Tibial artery (tissue), 4 donors: ENCODE measurements at regions not wholly inside any gene's neighbourhood (a gene's known extent, or its start where the extent isn't known, plus 50 kb on each side); places are given as distances from the start of the nearest gene placed in this dataset.
A peak's percentile ranks its signal among the peaks of the same experiment; 100 is the strongest.
"Not testable (repeated sequence)": the region's sequence is repeated elsewhere in the genome, so short reads cannot be mapped to it uniquely, and the experiment has no call there.

ENCODE experiments used
- DNase-seq, 2 donors: peaks; one replicate each; pipeline ENCODE4 v3.0.0-alpha.2; 2019
- H3K27ac ChIP-seq, 2 donors: fragments of 200-600 bp; sonication (generic) in 1 of 2; 1 replicate in 1 of 2; 2 replicates in 1 of 2; pipeline ENCODE4 v1.5.1; 2018 to 2019; ENCODE audit warnings: mild to moderate bottlenecking in 1 of 2
- H3K27me3 ChIP-seq, 2 donors: fragments of 200-600 bp; sonication (generic) in 1 of 2; one replicate each; pipeline versions ENCODE4 v1.5.1 to v1.6.0; 2016 to 2019
- H3K36me3 ChIP-seq, 3 donors: fragments of 200-600 bp; sonication (generic) in 2 of 3; one replicate each; pipeline ENCODE4 v1.5.1; 2016 to 2019; ENCODE audit warnings: mild to moderate bottlenecking in 2 of 3
- H3K4me1 ChIP-seq, 4 donors: fragments of 200-600 bp; sonication (generic) in 2 of 4; 1 replicate in 3 of 4; 2 replicates in 1 of 4; pipeline ENCODE4 v1.5.1; 2016 to 2019
- H3K4me3 ChIP-seq, 2 donors: fragments of 200-600 bp; sonication (generic) in 1 of 2; 1 replicate in 1 of 2; 2 replicates in 1 of 2; pipeline ENCODE4 v1.5.1; 2018 to 2019; ENCODE audit warnings: mild to moderate bottlenecking in 2 of 2
- H3K9me3 ChIP-seq, 3 donors: fragments of 200-600 bp; sonication (generic) in 1 of 3; one replicate each; pipeline ENCODE4 v1.5.1; 2016 to 2019
- CTCF ChIP-seq, 2 experiments: fragments of 200-600 bp in 1 of 2; fragments of 450-650 bp in 1 of 2; IDR thresholded peaks; one replicate each; pipeline ENCODE4 v1.5.1; 2017 to 2019; ENCODE audit warnings: antibody characterized with exemption in 2 of 2, mild to moderate bottlenecking in 1 of 2, moderate library complexity in 1 of 2
- intact Hi-C: fragments of 100-400 bp; cut with DNase I; formaldehyde crosslinking; loops from one replicate; pipeline ENCODE4 v1.15.0; 2023; ENCODE audit warnings: low total_unique reads

GRCh38 chr6:118367314-118367713, 180.8 kb upstream of the PLN start:
- Histone ChIP-seq H3K27me3 (no peaks in the 10 kb centered on the region), H3K4me3 (no peak overlapping the region), H3K4me1 (peaks cover 0 to 4% (median 2%) of the 10 kb centered on the region in 4 donors), H3K36me3 (no peaks in the 10 kb centered on the region), H3K9me3 (no peaks in the 10 kb centered on the region), H3K27ac (no peak overlapping the region)
- intact Hi-C loops = no loop called here
- DNase-seq = no peak
- TF ChIP-seq CTCF (IDR thresholded peaks at IDR 0.05) = no peak

DNA sequence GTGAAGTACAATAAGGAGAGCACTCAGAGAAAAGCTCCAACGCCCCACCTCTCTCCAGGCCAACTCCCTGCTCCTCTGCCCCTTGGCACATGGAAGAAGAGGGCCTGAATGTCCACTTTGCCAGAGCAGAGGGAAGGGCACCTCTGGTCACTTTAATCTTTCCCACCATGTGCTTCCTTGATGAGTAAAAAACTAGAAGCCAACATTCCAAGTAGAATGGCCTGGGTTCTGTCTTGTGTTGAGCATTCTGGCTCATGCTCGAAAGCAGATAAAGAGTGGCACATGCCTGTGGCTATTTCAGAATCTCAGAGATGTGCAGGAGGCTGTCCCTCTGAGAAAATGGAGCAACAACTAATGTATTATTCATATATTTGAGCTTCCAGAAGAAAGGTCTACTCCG, 177.4 kb upstream of the PLN start:
- no peak for DNase-seq
- intact Hi-C loops = no loop called here

DNA sequence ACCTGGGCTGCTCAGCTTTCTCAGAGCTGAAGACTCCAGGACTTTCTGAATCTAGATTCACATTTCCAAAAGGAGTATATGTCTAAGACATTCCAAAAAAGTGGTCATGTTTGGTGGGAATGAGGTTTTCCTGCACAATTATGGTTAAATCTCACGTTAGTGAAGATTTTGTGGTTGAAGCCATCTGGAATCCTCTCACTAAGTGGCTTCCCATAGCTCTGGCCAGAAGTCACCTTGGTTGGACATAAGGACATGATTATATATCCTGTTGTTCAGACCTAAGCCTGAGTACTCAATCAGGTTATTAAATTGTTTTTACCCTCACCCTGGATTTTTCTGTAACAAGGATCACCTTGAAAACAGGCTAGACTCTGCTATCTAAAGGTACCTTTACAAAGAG, 176.1 kb upstream of the PLN start:
- Histone ChIP-seq H3K27ac (peak overlapping the region in 1 of 2 donors; percentile 15), H3K4me1 (peaks cover 0 to 8% (median 3%) of the 10 kb centered on the region in 4 donors), H3K36me3 (no peaks in the 10 kb centered on the region), H3K9me3 (no peaks in the 10 kb centered on the region), H3K27me3 (no peaks in the 10 kb centered on the region), H3K4me3 (no peak overlapping the region)
- TF ChIP-seq CTCF (IDR thresholded peaks at IDR 0.05) = no peak
- no peak for DNase-seq
- intact Hi-C loops = no loop called here

More for the DNA sequence above, 177.4 kb upstream of the PLN start:
- Histone ChIP-seq H3K27ac (no peak overlapping the region), H3K27me3 (no peaks in the 10 kb centered on the region), H3K4me3 (no peak overlapping the region), H3K36me3 (no peaks in the 10 kb centered on the region), H3K4me1 (peaks cover 0 to 8% (median 3%) of the 10 kb centered on the region in 4 donors), H3K9me3 (no peaks in the 10 kb centered on the region)
- no peak for TF ChIP-seq CTCF (IDR thresholded peaks at IDR 0.05)

DNA sequence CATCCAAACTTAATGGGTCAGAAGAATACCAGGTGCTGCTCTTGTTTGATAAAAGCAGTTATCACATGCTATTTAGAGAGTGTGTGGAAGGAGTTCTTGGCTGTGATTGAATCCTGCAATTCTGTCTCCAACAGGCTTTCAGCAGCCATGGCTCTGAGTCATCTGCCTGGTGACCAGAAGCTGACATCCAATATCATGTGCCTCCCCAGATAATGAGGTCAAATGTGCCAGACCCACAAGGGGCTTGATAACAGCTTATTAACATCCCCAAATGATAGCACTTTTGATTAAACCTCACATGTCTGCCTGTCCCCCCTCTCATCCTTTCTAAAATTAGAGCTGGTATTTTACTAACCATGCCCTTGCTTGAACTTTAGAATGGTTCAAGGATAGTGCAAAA, 175.7 kb upstream of the PLN start:
- no peaks in the 10 kb centered on the region for H3K27me3 ChIP-seq
- H3K4me3 ChIP-seq = no peak overlapping the region
- DNase-seq = peak in 1 of 2 donors; percentile 64
- no peaks in the 10 kb centered on the region for H3K36me3 ChIP-seq
- TF ChIP-seq CTCF (IDR thresholded peaks at IDR 0.05) = no peak
- peaks cover 0 to 8% (median 3%) of the 10 kb centered on the region in 4 donors for H3K4me1 ChIP-seq
- peak overlapping the region in 1 of 2 donors; percentile 15 for H3K27ac ChIP-seq
- no peaks in the 10 kb centered on the region for H3K9me3 ChIP-seq
- intact Hi-C loops = no loop called here

DNA sequence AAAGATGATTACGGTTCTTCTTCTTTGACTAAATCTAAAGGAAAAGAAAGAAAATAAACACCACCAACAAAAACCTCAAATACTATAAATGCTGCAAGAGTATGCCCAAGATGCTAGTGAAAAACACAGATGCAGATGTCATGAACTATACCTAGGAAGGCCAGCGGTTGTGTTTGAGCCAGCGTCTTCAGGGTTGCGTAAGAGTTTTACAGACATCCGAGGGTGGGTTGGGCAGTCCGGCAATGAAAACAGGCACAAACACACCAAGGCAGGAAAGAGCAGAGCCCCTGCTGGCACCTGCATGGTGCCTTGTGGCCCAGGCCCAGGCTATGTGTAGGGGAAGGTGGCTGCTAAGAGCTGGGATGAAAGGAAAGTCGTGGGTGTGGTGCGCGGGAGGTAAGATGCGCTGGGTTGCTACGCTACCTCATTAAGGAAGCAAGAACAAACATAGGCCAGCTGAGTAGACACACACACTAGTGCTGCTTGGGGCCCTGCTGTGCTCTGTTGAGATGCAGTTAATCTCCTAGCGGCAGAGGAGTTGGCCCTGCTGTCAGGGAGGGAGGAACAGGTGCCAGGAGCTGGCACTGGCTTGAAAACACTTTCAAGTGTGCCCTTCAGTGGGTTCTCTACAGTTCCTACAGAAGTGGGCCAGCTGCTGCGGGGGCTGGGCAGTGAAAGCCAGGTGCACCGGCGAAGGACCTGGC, 170.2 kb upstream of the PLN start:
- no peaks in the 10 kb centered on the region for H3K36me3 ChIP-seq
- no peaks in the 10 kb centered on the region for H3K27me3 ChIP-seq
- TF ChIP-seq CTCF (IDR thresholded peaks at IDR 0.05) = no peak
- no peak for DNase-seq
- H3K4me3 ChIP-seq = no peak overlapping the region
- H3K9me3 ChIP-seq = no peaks in the 10 kb centered on the region
- peaks cover 0 to 13% (median 0%) of the 10 kb centered on the region in 4 donors for H3K4me1 ChIP-seq
- intact Hi-C loops = no loop called here
- H3K27ac ChIP-seq = no peak overlapping the region

- intact Hi-C loops, H3K9me3 ChIP-seq, H3K4me3 ChIP-seq, DNase-seq, H3K27me3 ChIP-seq, H3K27ac ChIP-seq, H3K36me3 ChIP-seq: not testable (repeated sequence)
- peaks cover 0 to 13% (median 0%) of the 10 kb centered on the region in 4 donors for H3K4me1 ChIP-seq
Measured at GRCh38 chr6:118380620-118381019, 167.5 kb upstream of the PLN start.
